ENCODE measurements at regions not wholly inside any gene's neighbourhood (a gene's known extent, or its start where the extent isn't known, plus 50 kb on each side); places are given as distances from the start of the nearest gene placed in this dataset.

DNA sequence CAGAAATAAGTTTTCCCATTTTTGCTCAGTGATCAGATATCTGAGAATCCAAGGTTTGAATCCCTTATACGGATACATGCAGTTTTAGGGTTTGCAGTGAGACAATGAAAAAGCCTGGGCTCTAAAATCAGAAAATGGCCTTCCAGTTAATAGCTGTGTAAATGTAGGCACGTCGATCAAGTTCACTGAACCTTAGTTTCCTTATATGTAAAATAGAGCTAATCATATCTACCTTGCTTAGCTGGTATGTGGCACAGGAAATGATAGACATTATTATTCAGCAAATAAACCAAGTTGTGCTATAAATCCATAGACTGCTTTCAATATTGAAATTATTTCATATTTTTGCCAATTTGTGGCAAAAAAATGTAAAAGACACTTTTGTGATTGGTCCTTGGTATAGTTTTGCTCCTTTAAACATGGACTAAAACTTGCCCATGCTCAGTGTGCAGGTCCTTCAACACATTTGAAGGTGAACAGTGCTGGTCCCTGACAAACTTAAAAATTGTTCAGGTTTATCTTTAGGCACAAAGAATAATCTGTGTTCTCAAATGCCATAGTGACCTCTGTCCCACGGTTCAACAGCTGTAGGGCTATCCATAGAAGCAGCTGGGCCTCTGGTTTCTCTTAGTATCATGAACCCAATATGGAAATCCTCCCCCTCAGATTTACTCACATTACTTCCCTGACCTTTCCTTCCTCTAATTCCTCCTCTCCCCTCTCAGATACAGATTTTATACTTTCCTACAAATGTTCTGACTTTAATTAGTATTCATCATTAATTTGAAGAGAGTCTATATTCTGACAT is 51.0 kb downstream of the CCDC54 start:
- no peak for DNase-seq

DNA sequence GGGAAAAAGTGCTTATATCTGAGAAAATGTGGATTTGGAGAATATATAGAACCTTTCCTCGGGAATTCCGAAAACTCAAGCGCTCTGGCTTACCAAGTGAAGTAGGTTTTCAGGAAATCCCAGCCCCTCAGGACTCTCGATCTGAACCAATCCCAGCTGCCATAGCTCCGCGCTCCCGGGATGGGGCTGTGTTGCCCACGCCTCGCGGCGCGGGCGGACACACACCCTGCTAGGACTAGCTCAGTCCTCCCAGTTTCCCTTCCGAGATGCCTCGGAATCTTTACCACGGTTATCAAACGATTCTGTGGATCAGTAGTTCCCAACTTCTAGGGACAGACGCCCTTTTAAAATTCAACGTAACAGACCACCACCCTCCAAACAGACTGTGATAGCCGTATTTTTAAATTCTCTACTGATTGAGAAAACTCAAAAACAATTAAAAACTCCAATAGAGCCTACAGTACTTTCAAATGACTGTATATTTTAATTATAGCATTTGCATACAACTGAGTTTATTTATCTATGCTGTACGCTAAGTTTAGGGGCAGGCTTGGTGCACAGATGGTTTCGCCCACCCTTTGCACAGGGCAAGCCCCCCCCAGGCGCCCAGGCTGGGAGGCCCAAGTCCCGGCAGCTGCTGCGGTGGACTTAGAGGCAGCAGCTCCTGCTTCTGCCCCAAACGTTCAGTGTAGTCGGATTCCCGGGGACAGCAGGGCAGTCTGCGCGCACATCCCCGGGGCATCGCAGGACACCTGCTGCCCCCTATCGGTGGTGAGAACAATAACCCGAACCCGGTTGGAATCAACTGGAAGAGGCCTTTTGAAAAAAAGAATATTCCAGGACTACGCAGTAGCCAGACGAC is 52.3 kb downstream of the CCDC54 start:
- peak; percentile 25 to 71 (median 53) for DNase-seq

DNA sequence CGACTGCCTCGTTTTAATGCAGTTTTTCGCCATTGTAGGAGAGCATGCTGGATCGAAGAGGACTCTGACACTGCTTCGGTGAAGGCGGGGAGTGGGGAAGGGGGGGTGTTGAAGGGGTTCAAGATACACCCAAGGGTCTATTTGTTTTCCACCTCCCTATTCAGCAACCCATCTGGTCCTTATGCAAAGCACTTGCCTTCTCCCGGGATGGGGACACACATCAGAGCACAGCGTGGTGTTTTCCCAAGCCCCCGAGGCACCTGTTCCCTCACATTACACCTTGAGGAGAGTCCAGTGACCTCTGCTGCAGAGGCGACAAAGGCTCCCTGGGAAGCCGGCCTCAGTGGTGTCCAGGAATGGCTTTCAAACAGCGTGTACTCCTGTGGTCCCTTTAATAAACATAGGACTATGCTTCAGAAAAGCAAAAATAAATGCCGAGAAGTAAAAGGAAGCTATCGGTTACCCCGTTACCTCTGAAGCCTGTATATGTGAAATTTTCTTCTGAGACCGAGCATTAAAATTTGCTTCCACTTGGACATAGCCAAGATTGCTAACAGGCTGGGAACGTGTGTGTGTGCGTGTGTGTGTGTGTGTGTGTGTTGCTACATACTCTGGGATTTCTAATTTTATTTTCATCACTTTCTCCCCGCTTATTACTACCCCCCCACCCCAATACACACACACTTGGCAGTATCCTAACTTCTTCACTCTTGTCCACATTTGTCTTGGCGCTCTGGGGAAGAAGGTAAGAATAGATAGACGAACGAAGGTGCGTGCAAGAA is 53.2 kb downstream of the CCDC54 start:
- DNase-seq: peak in 2 of 3 experiments; percentile 25 to 45

DNA sequence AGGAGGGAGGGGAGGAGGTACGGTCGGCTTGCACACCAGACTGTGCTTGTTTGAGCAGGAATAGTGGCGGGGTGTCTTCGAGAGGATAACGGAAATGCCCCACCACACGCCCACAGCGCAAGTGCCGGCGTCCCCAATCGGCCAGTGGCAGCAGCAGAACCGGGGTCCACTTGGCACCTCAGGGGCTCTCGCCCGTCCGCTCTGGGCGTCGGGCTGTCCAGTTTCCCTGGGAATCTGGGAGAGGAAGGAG is 53.7 kb downstream of the CCDC54 start:
- DNase-seq: no peak

DNA sequence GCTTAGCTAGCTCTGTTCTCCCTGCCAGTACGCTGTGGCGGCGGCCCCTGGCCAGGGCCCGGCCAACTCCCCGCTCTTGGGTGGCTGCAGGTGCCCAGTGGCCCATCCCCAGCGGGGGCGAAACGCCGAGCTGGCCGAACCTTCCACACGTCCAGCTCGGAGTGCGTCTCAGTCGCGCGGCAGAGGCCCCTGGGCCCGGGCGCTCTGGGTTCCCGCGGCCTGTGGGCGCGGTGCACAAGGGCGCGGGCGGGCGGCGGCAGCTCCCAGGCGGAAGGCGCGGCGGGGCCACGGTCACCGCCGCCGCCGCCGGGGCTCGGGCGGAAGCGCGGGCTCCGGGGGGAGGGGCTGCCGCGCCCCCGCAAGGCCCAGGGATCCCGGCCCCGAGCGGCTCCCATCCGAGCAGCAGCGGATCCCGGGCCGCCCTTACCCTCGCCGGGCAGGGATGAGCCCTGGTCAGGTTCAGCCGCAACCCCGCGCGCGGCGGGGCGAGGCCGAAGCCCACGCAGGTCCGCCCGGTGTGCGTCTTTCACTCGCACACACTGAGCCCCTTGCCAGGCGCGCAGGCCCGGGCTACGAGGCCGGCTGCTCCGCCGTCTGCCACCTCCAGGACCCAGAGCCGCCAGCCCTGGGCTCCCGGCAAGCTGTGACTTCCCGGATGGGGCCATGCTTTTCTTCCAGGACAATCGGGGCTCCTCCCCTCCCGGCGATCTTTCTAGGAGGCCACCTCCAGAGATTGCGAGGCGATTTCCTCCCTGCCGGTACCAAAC is 54.2 kb downstream of the CCDC54 start:
- peak; percentile 34 to 91 (median 85) for DNase-seq

DNA sequence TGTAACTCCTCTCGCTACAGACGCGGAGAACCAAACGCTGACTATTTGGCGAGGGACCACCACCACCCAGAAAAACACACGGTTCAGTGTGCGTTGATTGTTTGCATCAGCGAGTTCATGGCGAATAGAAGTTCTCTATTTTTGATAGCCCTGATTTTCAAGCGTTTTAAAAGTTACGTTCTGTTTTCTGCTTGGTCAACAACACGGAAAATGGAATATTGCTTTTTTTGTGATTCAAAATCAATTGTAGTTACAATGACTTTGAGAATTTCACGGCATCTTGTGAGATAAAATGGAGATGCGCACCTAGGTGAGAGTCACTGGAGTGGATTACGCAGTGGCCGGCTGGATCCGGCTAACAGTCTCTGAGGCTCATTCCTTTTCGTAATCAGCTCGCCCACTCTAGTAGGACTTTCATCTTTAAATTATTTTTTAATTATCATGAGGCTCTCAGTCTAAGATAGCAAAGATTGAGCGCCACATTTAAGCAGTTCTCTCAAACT is 54.8 kb downstream of the CCDC54 start:
- DNase-seq: peak; percentile 29 to 83 (median 71)

DNA sequence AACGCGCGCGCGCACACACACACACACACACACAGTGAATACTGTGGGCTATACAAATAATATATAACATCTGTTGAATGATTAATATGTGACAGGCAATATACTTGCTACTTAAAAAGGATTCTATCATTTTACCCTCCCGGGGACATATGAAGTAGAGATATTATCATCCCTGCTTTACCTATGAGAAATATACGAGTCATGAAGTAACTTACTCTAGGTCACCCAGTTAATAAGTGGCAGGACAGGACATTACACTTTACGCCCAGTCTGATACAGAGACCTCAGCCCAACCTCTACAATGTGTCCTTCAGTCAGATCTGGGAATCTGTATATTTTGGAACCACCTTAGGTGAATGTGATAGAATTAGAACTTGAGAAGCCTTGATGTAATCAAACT is 55.4 kb downstream of the CCDC54 start:
- no peak for DNase-seq

DNA sequence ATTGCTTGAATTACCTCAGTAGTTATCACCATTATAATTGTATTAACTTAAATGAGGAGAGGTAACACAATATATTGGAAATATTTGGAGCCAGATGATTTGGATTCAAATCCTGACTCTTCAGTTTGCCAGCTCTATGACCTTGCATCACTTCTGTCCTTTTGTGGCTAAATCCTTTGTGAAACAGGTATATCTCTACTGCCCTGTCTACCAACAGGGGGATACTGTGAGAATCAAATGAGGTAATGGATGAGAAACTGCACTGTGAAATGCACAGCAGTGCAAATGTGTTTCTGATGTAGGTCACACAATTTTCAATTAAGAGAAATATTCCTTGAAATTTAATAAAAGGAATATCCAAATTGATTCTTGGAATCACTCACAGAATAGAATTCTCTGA is 58.8 kb downstream of the CCDC54 start:
- DNase-seq: no peak

DNA sequence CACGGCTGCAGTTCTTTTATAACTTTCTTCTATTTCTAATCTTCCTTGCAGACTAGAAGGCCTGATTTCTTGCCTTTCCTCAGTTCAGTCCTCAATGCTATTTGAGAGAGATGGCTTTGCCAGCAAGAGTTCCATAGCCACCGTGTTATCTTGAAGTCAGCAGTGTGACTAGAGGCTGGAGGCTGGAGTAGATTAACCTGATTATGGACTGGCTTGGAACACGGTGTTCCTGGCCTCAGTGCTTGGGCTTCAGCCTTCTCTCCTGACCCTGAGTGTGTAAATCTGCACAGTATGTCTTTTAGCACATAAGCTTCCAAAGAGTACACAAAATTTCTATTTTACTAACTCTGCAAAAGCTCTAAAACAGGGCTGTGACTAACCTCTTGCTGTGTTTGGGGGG is 61.4 kb downstream of the CCDC54 start:
- DNase-seq: no peak

DNA sequence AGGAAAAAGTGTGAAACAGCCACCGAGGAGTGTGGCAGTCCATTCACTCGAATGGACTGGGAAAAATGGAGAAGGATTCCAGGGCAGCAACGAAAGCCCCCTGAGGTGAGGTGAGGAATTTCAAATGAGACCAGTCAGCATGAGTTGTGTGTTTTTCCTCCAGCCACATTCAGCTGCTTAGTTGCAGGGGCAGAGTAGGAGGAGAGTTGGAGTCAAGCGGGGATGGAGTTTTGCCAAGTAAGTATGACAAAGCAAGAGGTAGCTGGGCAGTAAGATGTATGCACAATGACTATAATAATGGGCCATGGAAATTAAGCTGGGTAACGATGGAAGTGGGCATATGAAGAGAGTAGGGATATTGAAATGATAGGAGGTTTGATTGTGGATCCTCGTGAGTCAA is 64.4 kb downstream of the CCDC54 start:
- DNase-seq: no peak

DNA sequence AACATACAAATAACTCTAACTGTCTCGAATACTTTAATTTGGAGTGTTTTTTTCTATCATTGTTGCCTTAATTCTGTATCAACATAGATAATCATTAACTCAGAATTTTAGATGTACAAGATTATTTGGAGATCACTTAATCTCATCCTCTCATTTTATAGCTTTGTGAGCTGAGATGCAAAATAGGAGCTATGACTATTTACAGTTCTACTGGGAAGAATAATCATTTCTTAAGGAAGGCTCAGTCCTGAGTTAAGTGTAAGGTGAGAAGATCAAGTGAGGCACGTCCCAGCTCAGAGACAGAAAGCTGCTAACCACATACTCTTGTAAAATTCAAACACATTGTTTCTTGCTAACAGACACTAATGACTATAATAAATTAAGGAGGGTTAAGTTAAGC is 66.2 kb downstream of the CCDC54 start:
- no peak for DNase-seq

DNA sequence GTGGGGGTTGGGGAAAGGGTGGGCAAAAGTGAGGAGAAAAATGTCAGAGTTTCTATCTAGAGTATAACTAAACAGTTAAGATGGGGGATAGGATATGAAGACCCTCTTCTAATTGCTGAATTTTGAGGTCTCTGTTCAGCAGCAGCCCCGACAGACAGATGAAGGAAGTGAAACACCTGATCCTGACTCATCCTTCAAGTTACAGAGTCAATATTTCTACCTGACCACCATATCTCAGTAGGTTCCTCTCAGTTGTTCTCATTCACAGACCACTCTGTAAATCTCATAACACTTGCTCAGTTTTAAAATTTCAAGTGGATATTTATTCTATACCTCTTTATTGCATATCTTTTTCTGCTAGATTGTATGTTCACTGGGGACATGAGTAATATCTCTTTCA is 69.5 kb downstream of the CCDC54 start:
- no peak for DNase-seq

DNA sequence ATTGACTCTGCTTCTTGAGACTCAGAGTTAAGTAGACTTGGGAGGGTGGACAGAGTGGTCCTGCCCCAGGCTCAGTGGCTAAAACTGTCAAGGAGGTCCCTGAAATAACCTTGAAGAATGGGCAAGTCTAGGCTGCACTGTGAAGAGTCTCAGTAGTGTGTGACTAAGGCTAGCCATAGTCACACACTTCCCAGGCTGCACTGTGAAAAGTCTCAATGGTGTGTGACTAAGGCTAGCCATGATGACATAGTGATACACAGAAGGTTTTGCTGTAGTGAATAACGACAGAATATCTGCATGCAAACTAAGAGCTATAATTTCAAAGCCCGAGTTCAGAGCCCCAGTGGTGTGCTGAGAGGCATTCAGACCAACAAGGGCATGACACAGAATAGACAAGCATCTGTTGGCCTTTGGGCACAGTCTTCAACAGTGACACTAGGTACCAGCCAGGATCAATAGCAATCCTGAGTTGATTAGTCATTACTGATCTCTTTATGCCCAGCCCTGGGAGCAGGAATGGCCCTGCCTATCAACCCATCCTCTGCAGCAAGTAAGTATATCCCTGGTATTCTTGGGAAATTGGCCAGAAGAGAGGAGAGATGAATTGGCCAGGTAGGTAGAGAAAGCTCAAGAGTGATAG is 72.4 kb upstream of the BBX start:
- DNase-seq: no peak

DNA sequence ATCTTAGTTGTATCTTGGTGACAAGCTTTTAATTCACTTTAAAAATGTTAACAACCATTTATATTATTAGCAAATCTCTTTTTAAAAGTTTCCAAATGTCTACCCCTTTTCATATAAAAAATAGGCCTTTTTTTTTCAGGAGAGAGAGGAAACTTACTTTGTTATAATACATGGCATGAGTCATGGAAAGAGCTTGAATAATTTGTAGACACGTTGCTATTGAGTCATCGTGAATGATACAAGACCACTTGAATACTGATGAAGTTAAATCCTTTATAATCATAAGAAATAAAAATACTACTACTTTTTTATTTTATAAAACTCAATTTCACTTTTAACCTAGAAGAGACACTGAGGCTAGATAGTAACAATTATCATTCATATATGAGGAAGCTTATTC is 70.3 kb upstream of the BBX start:
- no peak for DNase-seq

DNA sequence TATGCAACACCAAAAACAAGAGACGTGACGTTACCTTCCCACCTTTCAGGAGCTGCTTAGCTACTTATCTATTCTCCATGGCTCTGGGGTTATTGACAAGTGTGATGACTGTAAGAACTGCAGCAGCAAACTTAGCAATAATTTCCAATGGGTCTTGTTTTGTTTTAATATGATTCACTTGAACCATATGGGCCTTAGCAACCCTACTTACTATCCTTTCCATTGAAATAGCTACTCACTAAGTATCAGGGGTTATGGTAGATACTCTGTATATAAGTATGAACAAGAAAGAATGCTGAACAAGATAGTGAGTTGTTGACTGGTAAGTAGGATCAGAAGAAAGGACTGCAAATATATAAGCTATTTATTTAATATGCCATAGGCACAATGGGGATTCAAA is 69.3 kb upstream of the BBX start:
- DNase-seq: no peak

DNA sequence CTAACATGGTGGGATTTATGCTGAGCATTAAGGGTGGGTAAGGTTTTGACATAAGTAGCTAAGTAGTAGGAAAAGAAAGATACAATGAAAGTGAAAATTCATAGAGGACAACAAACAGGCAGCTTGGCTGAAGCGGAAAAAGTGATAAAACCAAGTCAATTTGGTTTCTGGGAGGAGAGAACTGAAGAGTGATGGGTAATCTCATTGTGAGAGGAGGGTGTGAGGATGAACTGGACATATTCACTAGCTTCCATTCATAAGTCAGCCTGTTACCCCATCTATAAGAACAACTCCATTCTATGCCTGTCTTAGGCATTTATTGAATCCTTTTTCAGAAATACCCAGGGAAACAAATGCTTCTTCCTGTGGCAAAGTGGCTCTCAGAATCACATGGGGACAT is 67.1 kb upstream of the BBX start:
- DNase-seq: no peak

DNA sequence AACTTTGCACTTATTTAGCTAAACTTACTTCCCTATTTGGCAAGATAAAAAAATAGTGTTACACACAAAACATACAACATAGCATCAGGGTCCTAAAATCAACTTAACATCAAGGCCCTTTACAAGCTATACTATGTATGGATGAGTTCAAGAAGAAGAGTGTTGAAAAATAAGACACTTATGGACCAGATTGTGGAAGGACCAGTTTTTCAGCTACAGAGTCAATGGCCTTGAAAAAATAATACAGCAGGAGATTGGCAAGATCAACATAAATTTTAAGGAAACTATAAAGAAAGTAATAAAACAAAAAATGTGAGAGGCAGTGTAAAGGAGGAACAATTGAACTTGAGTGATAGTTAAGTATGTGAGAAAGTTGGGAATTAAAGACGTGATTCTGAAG is 66.3 kb upstream of the BBX start:
- DNase-seq: no peak

DNA sequence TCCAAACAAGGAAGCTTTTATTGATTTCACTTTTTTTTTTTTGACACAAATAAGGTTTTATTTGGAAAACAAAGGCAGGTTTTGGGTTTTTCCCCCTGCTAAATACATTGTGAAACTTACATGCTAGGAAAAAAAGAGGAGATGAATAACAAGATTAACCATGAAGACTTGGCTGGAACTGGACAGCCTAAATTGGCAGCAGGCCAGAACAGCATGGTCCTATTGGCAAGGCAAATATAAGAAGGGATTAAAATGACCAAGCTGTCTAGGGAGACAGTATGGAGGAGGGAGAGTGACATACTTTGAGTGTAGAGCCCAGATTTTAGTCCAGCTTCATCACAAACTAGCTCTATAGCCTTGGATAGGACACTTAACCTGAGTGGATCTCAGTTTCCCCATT is 63.9 kb upstream of the BBX start:
- no peak for DNase-seq

DNA sequence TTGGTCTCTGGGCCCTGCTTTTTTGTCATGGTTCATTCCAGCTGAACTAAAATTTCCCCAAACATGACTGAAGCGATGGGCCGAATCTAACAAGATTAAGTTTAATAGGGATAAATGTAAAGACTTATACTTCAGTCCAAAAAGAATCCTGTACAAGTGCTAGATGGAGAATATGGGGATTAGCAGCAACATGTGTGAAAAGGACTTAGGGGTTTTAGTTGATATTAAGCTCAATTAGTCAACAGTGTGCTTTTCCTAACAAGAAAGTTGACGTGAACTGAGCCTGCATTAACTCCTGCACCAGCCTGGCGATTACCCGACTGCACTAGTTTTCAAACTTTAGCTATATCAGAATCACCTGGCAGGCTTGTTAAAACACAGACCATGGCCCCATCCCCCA is 61.0 kb upstream of the BBX start:
- DNase-seq: no peak

DNA sequence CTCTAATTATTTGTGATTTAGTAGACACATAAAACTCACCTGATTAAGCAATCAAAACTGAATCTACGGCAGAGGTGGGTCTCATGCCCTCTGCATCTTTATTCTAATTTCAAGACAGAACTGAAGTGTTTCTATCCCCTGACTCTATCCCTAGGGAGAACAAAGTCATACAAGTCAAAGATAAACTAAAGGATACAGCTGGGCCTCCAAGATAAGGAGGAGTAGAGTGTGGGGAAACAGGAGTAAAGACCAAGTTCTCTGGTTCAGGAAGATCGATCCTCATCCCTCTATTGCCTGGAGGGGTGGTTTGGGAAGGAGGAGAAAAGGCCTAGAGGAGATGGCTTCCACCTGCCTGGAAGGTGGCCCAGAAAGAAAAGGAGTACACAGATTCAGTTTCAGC is 58.7 kb upstream of the BBX start:
- DNase-seq: no peak

DNA sequence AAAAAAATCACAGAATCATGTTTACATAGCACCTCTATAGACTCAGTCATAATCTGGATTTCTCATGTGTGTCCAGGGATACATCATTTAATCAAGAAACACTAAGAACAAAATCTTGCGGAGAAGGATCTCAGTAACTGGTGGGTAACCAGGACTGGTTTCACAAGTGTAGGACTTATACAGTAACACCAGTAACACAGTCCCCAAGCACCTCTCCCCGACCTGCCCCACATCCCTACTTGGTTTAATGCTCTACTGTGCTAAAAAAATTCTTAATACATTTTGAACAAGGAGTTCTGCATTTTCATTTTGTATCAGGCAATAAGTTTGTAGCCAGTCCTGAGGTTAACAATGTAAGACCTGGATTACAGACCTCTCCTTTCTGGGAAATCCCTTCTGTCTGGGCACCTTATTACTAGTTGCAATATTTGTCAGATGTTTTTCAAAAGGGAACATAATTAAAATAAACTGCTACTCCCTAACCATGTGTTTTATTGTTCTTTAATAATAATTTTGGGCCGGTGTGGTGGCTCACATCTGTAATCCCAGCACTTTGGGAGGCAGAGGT is 57.6 kb upstream of the BBX start:
- DNase-seq: no peak

DNA sequence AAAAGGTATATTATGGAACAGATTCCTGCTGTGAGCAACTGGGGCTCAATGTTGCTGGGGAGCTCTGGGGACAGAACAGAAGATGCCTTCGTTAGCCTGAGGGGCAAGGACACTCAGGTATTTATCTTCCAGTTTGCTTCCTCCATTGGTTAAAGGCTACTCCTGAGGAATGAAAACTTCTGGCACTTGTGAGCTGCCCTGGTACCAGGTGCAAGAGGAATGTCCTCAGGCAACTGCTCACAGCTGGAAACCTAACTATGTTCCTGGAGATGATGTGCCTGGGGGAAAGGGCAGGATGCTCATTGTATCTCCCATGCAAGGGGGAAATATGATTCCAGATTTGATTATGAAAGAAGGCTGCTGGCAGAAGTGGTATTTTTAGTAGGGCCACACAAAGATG is 54.0 kb upstream of the BBX start:
- DNase-seq: peak in 2 of 3 experiments; percentile 6 to 34

All from NCI-H1417 (cell line).